Glomerular visceral epithelial cell (primary cell): ENCODE measurements at regions not wholly inside any gene's neighbourhood (a gene's known extent, or its start where the extent isn't known, plus 50 kb on each side); places are given as distances from the start of the nearest gene placed in this dataset.
"Not testable (repeated sequence)": the region's sequence is repeated elsewhere in the genome, so short reads cannot be mapped to it uniquely, and the experiment has no call there.

Source experiments
- DNase-seq: peaks from one replicate; pipeline ENCODE4 v3.0.0-alpha.2; 2016; ENCODE audit errors: extremely low spot score

GRCh38 chr1:182261655-182262054 lies 129.9 kb downstream of the GLUL start:
- no peak for DNase-seq

GRCh38 chr1:182260516-182260915 lies 131.1 kb downstream of the GLUL start:
- DNase-seq: no peak

- no peak for DNase-seq
Observed at GRCh38 chr1:182259968-182260367, 131.6 kb downstream of the GLUL start.

- DNase-seq: no peak
Observed at GRCh38 chr1:182259229-182259872, 132.2 kb downstream of the GLUL start.

- no peak for DNase-seq
Observed at GRCh38 chr1:182257369-182258063, 134.1 kb downstream of the GLUL start.

GRCh38 chr1:182256931-182257330 lies 134.7 kb downstream of the GLUL start:
- no peak for DNase-seq

GRCh38 chr1:182255494-182255893 lies 136.1 kb downstream of the GLUL start:
- no peak for DNase-seq

- DNase-seq: no peak
Observed at GRCh38 chr1:182253319-182253860, 138.2 kb downstream of the GLUL start.

GRCh38 chr1:182251561-182251960 lies 140.0 kb downstream of the GLUL start:
- no peak for DNase-seq

- no peak for DNase-seq
Observed at GRCh38 chr1:182249201-182249676, 142.4 kb downstream of the GLUL start.

- no peak for DNase-seq
Observed at GRCh38 chr1:182248721-182249120, 142.9 kb downstream of the GLUL start.

- DNase-seq: not testable (repeated sequence)
Observed at GRCh38 chr1:182247813-182248212, 143.8 kb downstream of the GLUL start.

GRCh38 chr1:182246783-182247182 lies 144.8 kb downstream of the GLUL start:
- no peak for DNase-seq

- no peak for DNase-seq
Observed at GRCh38 chr1:182245040-182245439, 146.6 kb downstream of the GLUL start.

- no peak for DNase-seq
Observed at GRCh38 chr1:182244451-182244850, 147.1 kb downstream of the GLUL start.

GRCh38 chr1:182242641-182243040 lies 148.9 kb downstream of the GLUL start:
- no peak for DNase-seq

GRCh38 chr1:182240085-182240484 lies 151.5 kb downstream of the GLUL start:
- DNase-seq: no peak

GRCh38 chr1:182238421-182238820 lies 153.2 kb downstream of the GLUL start:
- DNase-seq: no peak

GRCh38 chr1:182237329-182237728 lies 154.3 kb downstream of the GLUL start:
- no peak for DNase-seq

- no peak for DNase-seq
Observed at GRCh38 chr1:182236651-182237077, 154.9 kb downstream of the GLUL start.

GRCh38 chr1:182235952-182236650 lies 155.5 kb downstream of the GLUL start:
- DNase-seq: no peak

- no peak for DNase-seq
Observed at GRCh38 chr1:182235604-182235951, 156.0 kb downstream of the GLUL start.
